HG03575 (cell line): ENCODE measurements at regions not wholly inside any gene's neighbourhood (a gene's known extent, or its start where the extent isn't known, plus 50 kb on each side); places are given as distances from the start of the nearest gene placed in this dataset.
"Not testable (repeated sequence)": the region's sequence is repeated elsewhere in the genome, so short reads cannot be mapped to it uniquely, and the experiment has no call there.

Source experiments
- ATAC-seq: cut with Tn5 transposase; IDR thresholded peaks from one replicate; pipeline ENCODE4 v1.9.1; 2021; ENCODE audit not compliant: unreplicated experiment, insufficient number of reproducible peaks, low FRiP score; ENCODE audit errors: extremely low read depth

DNA sequence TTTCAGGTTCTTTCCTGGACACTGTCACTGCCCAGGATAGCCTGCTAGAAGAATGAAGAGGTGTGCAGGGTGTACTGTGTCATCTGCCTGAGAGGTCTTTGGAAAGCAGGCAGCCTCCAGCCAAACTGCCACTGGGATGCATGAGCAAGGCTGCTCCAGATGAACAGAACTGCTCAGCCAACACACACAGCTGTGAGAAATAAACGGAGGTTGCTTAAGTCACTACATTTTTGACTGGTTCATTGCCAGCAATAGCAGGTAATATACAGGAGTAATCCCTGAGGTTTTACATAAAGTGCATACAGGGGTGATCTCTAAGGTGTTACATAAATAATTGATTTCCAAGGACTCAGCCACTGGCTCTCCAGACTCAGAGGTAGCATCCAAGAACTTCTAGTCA, 516.9 kb downstream of the BRINP3 start:
- ATAC-seq: no peak

DNA sequence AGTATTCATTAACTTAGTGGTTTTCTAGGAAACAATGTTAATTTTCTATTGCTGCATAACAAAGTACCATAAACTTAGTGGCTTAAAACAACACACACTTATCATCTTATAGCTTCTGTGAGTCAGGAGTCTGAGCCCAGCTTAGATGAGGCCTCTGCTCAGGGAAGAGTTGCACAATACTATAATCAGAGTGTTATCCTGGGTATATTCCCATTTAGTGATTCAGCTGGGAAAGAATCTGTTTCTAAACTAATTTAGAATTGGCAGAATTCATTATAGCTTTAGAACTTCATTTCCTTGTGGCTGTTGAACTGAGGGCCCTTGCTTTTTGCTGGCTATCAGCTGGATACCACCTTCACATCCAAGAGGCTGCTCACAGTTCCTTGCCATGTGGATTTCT, 515.5 kb downstream of the BRINP3 start:
- no peak for ATAC-seq

- ATAC-seq: no peak
Observed at GRCh38 chr1:189970331-189971230, 507.1 kb downstream of the BRINP3 start.

DNA sequence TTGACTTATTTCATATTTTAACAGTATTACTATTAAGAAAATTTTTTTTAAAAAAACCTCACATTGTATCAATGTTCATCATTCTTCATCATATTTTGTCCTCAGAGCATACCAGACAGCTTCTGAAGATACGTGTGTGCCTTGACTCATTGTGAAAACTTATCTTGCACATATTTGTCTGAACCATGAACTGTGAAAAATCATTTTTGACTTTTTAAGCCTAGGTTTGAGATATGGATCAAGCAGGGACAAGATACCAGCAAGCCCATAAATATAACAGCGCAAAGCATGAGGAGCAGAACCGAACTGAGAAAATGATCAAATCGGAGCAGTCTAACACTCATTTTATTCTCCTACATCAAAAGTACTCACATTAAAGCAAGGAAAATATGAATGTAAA, 506.0 kb downstream of the BRINP3 start:
- ATAC-seq: no peak

DNA sequence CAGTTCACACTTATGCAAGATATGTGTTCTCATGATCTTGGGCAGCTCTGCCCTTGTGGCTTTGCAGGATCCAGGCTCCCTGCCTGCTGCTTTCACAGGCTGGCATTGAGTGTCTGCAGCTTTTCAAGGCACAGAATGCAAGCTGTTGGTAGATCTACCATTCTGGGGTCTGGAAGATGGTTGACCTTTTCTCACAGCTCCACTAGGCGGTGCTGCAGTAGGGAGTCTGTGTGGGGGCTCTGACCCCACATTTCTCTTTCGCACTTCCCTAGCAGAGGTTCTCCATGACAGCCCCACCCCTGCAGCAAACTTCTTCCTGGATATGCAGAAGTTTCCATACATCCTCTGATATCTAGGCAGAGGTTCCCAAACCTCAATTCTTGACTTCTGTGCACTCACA, 500.5 kb downstream of the BRINP3 start:
- no peak for ATAC-seq

- ATAC-seq: no peak
Observed at GRCh38 chr1:189983166-189983890, 494.3 kb downstream of the BRINP3 start.

DNA sequence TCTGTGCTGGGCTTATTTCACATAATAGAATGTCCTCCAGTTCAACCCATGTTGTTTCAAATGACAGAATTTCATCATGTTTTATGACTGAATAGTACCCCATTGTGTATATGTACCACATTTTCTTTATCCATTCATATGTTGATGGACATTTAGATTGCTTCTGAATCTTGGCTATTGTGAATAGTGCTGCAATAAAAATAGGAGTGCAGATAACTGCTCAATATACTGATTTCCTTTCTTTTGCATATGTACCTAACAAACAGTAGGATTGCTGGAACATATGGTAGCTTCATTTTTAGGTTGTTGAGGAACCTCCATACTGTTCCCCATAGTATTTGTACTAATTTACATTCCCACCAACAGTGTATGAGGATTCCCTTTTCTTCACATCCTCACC, 491.1 kb downstream of the BRINP3 start:
- ATAC-seq: no peak

GRCh38 chr1:189987509-189987908, 490.2 kb downstream of the BRINP3 start:
- no peak for ATAC-seq

DNA sequence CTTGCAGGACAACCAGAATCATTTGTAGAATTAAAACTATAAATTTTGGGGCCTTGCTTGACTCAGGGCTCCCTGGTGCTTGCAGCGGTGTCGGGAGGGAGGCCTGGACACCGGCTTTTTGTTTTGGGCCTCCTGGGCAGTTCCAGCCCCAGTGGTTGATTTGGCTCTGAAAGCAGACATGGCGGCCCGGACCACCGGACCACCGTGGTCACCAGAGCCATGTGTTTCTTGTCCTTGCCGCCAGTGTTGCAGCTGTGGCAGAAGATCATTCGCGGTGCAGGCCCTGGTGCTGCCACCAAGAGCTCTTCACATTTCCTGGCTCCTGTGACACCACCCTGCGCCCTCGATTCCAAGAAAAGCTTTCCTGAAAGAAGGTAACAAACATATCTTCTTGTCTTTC, 484.8 kb downstream of the BRINP3 start:
- no peak for ATAC-seq

- ATAC-seq: no peak
Observed at GRCh38 chr1:190000365-190000872, 477.2 kb downstream of the BRINP3 start.

GRCh38 chr1:190001187-190001586, 476.5 kb downstream of the BRINP3 start:
- ATAC-seq: no peak

DNA sequence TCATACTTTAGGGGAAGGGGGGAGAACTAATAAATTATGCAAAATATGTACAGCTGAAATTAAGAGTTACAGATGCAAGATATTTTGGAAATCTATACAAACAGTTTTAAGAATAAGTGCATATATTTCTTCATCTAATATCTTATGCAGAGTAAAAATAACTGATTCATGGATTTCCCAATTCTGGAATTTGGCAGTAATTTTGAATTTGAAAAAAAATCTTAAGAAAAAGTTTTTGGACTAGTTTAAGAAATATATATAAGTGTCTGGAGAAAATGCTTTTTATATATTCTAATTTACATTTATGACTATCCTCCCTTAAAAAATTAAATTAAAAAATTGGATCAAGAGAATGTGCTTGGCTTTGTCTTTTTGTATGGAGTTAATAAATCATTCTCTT, 474.3 kb downstream of the BRINP3 start:
- ATAC-seq: no peak

- no peak for ATAC-seq
Observed at GRCh38 chr1:190011585-190011984, 466.1 kb downstream of the BRINP3 start.

GRCh38 chr1:190019151-190019550, 458.5 kb downstream of the BRINP3 start:
- ATAC-seq: not testable (repeated sequence)

DNA sequence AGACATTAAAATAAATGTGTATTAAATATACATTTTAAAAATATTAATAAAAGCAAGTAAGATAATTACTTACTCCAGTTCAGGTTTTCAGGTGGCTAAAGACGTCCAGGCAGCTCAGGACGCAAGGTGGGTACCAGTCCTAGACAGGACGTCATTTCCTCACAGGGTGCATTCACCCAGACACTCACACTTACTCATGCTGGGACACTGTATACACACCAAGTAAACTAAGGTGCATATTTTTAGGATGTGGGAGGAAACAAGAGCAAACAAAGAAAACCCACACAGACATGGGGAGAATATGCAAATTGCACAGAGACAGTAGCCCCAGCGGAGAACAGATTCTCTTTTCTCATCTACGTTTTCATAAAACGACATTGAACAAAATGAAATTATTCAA, 457.9 kb downstream of the BRINP3 start:
- no peak for ATAC-seq

DNA sequence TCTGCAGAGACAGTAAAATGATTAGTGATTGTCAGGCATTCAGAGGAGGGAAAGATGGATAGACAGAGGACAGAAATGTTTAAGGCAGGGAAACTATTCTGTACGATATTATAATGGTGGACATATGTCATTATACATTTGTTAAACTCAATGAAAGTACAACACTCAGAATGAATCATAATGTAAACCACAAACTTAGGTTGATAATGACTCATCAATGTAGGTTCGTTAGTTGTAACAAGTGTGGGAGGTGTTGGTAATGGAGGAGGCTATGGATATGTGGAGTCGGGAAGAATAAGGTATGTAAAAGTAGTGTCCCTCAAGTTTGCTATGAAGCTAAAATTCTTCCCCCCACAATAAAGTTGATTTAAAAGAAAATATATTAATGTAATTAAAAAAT, 455.0 kb downstream of the BRINP3 start:
- ATAC-seq: no peak

- ATAC-seq: no peak
Observed at GRCh38 chr1:190029441-190029840, 448.2 kb downstream of the BRINP3 start.

DNA sequence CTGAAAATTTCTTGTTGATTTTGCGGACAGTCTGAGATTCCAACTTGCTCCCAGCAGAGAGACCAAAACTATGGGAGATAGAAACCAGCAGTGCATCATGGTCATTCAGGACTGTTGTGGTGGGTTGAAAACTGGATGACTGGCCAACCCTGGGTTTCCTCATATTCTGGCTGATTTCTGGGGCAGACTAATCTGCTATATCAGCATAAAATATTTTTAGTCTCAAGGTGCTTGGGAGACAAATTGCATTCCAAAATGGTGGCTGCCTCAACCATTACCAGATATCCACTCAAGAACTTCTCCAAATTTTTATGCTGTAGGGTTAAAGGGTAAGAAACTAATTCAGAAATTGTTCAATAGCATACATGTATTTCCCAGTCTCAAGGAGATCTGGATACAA, 434.0 kb downstream of the BRINP3 start:
- no peak for ATAC-seq

DNA sequence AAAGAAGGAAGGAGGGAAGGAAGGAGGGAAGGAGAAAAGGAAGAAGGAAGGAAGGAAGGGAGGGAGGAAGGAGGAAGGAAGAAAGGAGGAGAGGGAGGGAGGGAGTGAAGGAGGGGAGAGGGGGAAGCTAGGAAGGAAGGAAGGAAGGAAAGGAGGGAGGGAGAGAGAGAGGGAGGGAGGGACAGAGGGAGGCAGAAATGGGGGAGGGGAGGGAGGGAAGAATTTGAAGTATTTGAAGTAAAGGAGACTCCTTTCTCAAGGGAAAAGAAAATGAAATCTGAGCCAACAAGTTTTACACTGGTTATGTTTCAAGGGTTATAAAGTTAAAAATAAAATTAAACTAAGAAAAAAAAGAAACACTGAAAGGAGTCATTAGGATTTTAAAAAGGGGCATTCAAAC, 431.4 kb downstream of the BRINP3 start:
- ATAC-seq: no peak
